ENCODE measurements at regions not wholly inside any gene's neighbourhood (a gene's known extent, or its start where the extent isn't known, plus 50 kb on each side); places are given as distances from the start of the nearest gene placed in this dataset.
"Not testable (repeated sequence)": the region's sequence is repeated elsewhere in the genome, so short reads cannot be mapped to it uniquely, and the experiment has no call there.

GRCh38 chr3:144549166-144549565 is 577.5 kb downstream of the DIPK2A start:
- DNase-seq, result no peak

GRCh38 chr3:144552346-144553057 is 580.9 kb downstream of the DIPK2A start:
- no peak for DNase-seq

- DNase-seq, result no peak
Measured at GRCh38 chr3:144553301-144553700, 581.7 kb downstream of the DIPK2A start.

GRCh38 chr3:144554889-144555288 is 583.3 kb downstream of the DIPK2A start:
- DNase-seq, result no peak

GRCh38 chr3:144556392-144556791 is 584.8 kb downstream of the DIPK2A start:
- DNase-seq, result no peak

GRCh38 chr3:144557515-144557914 is 585.9 kb downstream of the DIPK2A start:
- no peak for DNase-seq

GRCh38 chr3:144564011-144564410 is 592.4 kb downstream of the DIPK2A start:
- no peak for DNase-seq

- DNase-seq, result no peak
Measured at GRCh38 chr3:144566320-144566719, 594.7 kb downstream of the DIPK2A start.

GRCh38 chr3:144569651-144570050 is 598.0 kb downstream of the DIPK2A start:
- no peak for DNase-seq

GRCh38 chr3:144583871-144584270 is 612.2 kb downstream of the DIPK2A start:
- DNase-seq, result no peak

GRCh38 chr3:144585408-144585807 is 613.8 kb downstream of the DIPK2A start:
- DNase-seq, result no peak

- no peak for DNase-seq
Measured at GRCh38 chr3:144585953-144586352, 614.3 kb downstream of the DIPK2A start.

- no peak for DNase-seq
Measured at GRCh38 chr3:144586382-144586781, 614.8 kb downstream of the DIPK2A start.

GRCh38 chr3:144590854-144591253 is 619.2 kb downstream of the DIPK2A start:
- DNase-seq, result no peak

GRCh38 chr3:144593881-144594280 is 622.3 kb downstream of the DIPK2A start:
- DNase-seq, result no peak

GRCh38 chr3:144620236-144620635 is 648.6 kb downstream of the DIPK2A start:
- DNase-seq, result not testable (repeated sequence)

- no peak for DNase-seq
Measured at GRCh38 chr3:144622845-144623244, 651.2 kb downstream of the DIPK2A start.

GRCh38 chr3:144624656-144625055 is 653.0 kb downstream of the DIPK2A start:
- DNase-seq, result no peak

- no peak for DNase-seq
Measured at GRCh38 chr3:144626835-144627234, 655.2 kb downstream of the DIPK2A start.

- DNase-seq, result no peak
Measured at GRCh38 chr3:144629381-144629780, 657.8 kb downstream of the DIPK2A start.

GRCh38 chr3:144636833-144637232 is 665.2 kb downstream of the DIPK2A start:
- no peak for DNase-seq

- no peak for DNase-seq
Measured at GRCh38 chr3:144638009-144638408, 666.4 kb downstream of the DIPK2A start.

- DNase-seq, result no peak
Measured at GRCh38 chr3:144643771-144644198, 672.2 kb downstream of the DIPK2A start.

- no peak for DNase-seq
Measured at GRCh38 chr3:144645300-144645699, 673.7 kb downstream of the DIPK2A start.

- DNase-seq, result no peak
Measured at GRCh38 chr3:144650380-144650779, 678.8 kb downstream of the DIPK2A start.
